ENCODE measurements at regions not wholly inside any gene's neighbourhood (a gene's known extent, or its start where the extent isn't known, plus 50 kb on each side); places are given as distances from the start of the nearest gene placed in this dataset.
A peak's percentile ranks its signal among the peaks of the same experiment; 100 is the strongest.

DNA sequence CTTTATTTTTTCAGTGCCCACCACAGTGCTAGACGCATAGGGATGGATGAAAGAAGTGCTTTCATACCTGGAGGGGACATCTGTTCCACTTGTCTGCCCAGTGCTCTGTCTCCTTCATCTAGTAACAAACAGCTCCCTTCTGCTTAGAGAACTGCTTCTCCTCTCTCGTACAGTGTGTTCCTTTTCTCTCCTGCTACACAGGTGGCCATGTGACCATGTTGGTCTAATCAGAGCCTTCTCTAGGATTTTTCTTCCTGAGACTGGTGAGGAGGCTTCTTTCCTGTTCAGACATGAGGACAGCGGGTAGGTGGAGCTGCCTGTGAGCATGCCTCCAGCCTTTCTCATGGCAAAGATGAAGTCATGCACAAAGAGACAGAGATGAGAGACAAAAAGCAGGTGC, 182.7 kb downstream of the TMEM132E start:
- H3K9me3 ChIP-seq (ENCODE audit: control insufficient read depth, low read length) = no peaks in the 10 kb centered on the region
- 88% methylated on average over 1 of the region's 3 CpGs; no CpG with 5 or more reads in 1 of the 2 experiments for WGBS, 2 experiments (ENCODE audit: insufficient coverage in 2 of 2)
- no peak overlapping the region for H3K27ac ChIP-seq (ENCODE audit: low read depth, low read length, severe bottlenecking)
- no peak overlapping the region for H3K4me3 ChIP-seq (ENCODE audit: extremely low read depth, insufficient read depth, low read length, poor library complexity, severe bottlenecking)
- H3K36me3 ChIP-seq (ENCODE audit: control insufficient read depth, insufficient read depth, low read length) = no peaks in the 10 kb centered on the region
- no peaks in the 10 kb centered on the region for H3K4me1 ChIP-seq (ENCODE audit: control insufficient read depth, insufficient read depth, low read length, poor library complexity, severe bottlenecking)

DNA sequence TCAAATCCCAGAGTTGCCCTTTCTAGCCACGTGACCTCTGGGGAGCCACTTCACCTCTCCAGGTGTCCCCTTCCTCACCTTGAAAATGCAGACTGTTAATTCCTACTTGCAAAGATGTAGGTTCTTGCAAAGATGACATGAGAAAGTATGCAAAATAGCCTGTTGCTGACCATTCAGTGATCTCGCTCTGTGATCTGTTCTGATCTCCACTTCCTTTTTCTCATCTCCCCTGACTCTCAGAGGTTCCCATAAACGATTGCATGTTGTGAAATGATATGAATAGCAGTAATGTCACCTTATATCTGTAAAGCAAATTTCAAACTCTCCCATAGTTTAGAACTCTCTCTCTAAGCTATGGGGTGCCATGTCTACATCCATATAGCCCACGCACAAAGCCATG, 182.3 kb downstream of the TMEM132E start:
- no peak overlapping the region for H3K4me3 ChIP-seq (ENCODE audit: extremely low read depth, insufficient read depth, low read length, poor library complexity, severe bottlenecking)
- H3K27ac ChIP-seq (ENCODE audit: low read depth, low read length, severe bottlenecking) = no peak overlapping the region
- no peaks in the 10 kb centered on the region for H3K36me3 ChIP-seq (ENCODE audit: control insufficient read depth, insufficient read depth, low read length)
- H3K9me3 ChIP-seq (ENCODE audit: control insufficient read depth, low read length) = no peaks in the 10 kb centered on the region
- H3K4me1 ChIP-seq (ENCODE audit: control insufficient read depth, insufficient read depth, low read length, poor library complexity, severe bottlenecking) = no peaks in the 10 kb centered on the region
- 80 to 89% methylated on average over 1 to 3 of the region's 4 CpGs for WGBS, 2 experiments (ENCODE audit: insufficient coverage in 2 of 2)

DNA sequence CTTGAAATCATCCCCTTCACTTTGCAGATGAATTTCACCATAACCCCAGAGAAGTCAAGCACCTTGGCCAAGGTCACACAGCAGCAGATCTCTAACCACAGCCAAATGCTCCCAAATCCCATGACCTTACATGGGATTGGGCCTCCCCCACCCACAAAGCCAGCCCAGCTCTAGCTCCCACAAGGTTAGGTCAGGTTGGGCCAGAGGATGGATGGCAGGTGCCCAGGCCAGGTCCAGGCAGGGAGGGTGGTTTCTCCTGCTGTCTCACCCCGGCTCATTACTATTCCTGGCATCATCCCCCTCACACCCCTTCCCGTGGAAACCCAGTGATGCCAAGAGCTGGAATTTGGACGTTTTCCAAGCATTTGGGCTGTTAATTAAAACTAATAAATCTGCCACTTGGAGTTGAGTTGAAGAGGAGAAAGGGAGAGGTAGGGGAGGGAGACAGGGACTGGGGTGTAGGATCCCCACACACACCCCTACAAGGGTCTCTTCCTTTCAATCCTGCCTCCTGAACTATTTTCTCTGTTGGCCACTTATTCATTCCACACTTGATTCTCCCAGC, 181.6 kb downstream of the TMEM132E start:
- no peaks in the 10 kb centered on the region for H3K9me3 ChIP-seq (ENCODE audit: control insufficient read depth, low read length)
- no peak overlapping the region for H3K4me3 ChIP-seq (ENCODE audit: extremely low read depth, insufficient read depth, low read length, poor library complexity, severe bottlenecking)
- 100% methylated on average over 1 of the region's 3 CpGs; no CpG with 5 or more reads in 1 of the 2 experiments for WGBS, 2 experiments (ENCODE audit: insufficient coverage in 2 of 2)
- H3K36me3 ChIP-seq (ENCODE audit: control insufficient read depth, insufficient read depth, low read length) = no peaks in the 10 kb centered on the region
- no peaks in the 10 kb centered on the region for H3K4me1 ChIP-seq (ENCODE audit: control insufficient read depth, insufficient read depth, low read length, poor library complexity, severe bottlenecking)
- no peak overlapping the region for H3K27ac ChIP-seq (ENCODE audit: low read depth, low read length, severe bottlenecking)

DNA sequence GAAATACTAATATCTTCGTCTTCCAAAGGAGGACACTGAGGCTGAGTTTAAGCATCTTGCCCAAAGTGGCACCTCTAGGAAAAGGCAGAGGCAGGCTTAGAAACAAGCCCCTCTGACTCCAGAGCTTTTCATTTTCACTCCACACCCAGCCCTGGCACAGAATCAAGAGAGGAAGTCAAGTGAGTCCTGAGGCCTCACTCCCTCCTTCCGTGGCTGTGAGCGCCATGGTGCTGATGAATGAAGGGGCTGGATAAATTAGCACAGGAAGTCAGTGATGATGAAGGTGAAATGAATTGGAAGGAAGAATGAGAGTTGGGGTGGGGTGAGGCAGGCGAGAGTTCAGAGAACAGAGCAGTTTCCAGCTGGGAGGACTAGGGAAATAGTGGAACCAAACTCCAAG, 179.3 kb downstream of the TMEM132E start:
- WGBS, 2 experiments (ENCODE audit: insufficient coverage in 2 of 2) = 75 to 98% methylated on average over 4 of the region's 4 CpGs
- Histone ChIP-seq H3K4me1 (ENCODE audit: control insufficient read depth, insufficient read depth, low read length, poor library complexity, severe bottlenecking) (no peaks in the 10 kb centered on the region), H3K27ac (ENCODE audit: low read depth, low read length, severe bottlenecking) (no peak overlapping the region), H3K4me3 (ENCODE audit: extremely low read depth, insufficient read depth, low read length, poor library complexity, severe bottlenecking) (no peak overlapping the region), H3K36me3 (ENCODE audit: control insufficient read depth, insufficient read depth, low read length) (no peaks in the 10 kb centered on the region), H3K9me3 (ENCODE audit: control insufficient read depth, low read length) (no peaks in the 10 kb centered on the region)

DNA sequence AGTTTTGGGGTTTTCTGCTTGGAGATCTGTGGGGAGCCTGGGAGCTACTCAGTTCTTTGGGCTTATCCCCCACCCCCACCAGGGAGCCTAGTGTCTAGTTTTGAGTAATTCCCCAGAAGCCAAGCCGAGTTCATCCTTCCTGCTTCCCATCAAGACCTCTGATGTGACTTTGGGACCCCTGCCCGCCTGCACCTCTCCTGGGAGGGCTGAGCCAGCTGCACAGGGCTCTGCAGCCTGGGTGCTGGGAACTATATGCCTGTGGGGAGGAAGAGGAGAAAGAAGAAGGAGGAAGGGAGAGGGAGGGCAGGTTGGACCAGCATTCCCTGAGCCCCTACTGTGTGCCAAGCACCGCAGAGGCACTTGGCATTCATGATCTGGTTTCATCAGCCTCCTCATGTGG, 178.9 kb downstream of the TMEM132E start:
- H3K4me1 ChIP-seq (ENCODE audit: control insufficient read depth, insufficient read depth, low read length, poor library complexity, severe bottlenecking) = no peaks in the 10 kb centered on the region
- no peak overlapping the region for H3K27ac ChIP-seq (ENCODE audit: low read depth, low read length, severe bottlenecking)
- 75 to 96% methylated on average over 3 of the region's 3 CpGs for WGBS, 2 experiments (ENCODE audit: insufficient coverage in 2 of 2)
- H3K36me3 ChIP-seq (ENCODE audit: control insufficient read depth, insufficient read depth, low read length) = no peaks in the 10 kb centered on the region
- H3K9me3 ChIP-seq (ENCODE audit: control insufficient read depth, low read length) = no peaks in the 10 kb centered on the region
- H3K4me3 ChIP-seq (ENCODE audit: extremely low read depth, insufficient read depth, low read length, poor library complexity, severe bottlenecking) = no peak overlapping the region

DNA sequence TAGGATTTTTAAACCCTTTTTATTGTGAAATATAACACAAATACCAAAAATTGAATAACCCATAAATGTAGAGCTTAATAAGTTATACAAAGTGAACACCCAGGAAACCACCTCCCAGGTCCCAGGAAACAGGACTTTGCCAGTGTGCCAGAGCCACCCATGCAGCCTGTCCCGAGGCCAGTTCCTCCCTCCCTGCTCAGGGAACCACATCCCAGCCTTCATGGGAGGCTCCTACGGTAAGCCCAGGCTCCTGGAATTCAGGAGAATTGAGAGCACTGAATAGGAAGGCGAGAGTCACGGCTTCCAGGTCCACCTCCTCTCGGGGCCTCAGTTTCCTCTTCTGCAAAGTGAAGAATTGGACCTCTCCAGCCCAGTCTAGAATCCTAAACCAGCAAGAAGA, 178.2 kb downstream of the TMEM132E start:
- Histone ChIP-seq H3K36me3 (ENCODE audit: control insufficient read depth, insufficient read depth, low read length) (no peaks in the 10 kb centered on the region), H3K4me3 (ENCODE audit: extremely low read depth, insufficient read depth, low read length, poor library complexity, severe bottlenecking) (no peak overlapping the region), H3K4me1 (ENCODE audit: control insufficient read depth, insufficient read depth, low read length, poor library complexity, severe bottlenecking) (no peaks in the 10 kb centered on the region), H3K27ac (ENCODE audit: low read depth, low read length, severe bottlenecking) (no peak overlapping the region), H3K9me3 (ENCODE audit: control insufficient read depth, low read length) (no peaks in the 10 kb centered on the region)
- WGBS, 2 experiments (ENCODE audit: insufficient coverage in 2 of 2) = 82 to 85% methylated on average over 2 to 4 of the region's 5 CpGs

DNA sequence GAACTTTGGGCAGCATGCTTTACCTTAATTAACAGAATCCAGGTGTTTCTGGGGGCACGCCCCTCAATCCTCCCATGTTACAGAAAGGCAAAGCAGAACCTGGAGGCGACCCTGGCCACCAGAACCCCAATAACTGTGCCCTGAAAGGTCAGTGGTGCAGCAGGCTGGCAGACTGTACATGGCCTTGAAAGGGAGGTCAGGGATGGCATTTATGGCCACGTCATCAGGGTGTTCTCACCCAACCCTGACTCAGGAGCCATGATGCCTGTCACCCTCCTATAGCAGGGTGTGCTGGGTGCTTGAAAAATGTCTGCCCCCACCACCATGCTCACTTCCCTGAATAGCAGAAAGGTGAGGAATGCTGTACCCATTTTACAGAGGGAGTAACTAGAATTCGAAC, 177.7 kb downstream of the TMEM132E start:
- no peaks in the 10 kb centered on the region for H3K4me1 ChIP-seq (ENCODE audit: control insufficient read depth, insufficient read depth, low read length, poor library complexity, severe bottlenecking)
- H3K36me3 ChIP-seq (ENCODE audit: control insufficient read depth, insufficient read depth, low read length) = no peaks in the 10 kb centered on the region

DNA sequence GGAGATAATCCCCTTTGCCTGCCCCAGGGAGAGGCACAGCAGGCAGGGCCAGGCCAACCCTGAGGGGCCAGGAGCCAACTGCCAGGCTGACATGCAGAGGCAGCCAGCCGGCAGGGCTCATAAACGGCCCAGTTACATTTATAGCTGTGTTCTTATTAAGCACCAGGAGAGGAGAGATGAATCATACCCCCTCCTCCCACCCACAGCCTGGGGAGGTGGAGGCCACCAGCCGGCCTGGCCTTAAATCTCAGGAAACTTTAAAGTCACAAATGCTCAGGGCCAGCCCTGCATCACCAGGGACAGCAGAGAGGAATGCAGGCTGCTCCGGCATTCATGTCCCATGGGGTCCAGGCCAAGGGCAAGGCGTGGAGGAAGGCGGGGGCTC, 177.2 kb downstream of the TMEM132E start:
- Histone ChIP-seq H3K4me3 (ENCODE audit: extremely low read depth, insufficient read depth, low read length, poor library complexity, severe bottlenecking) (no peak overlapping the region), H3K36me3 (ENCODE audit: control insufficient read depth, insufficient read depth, low read length) (no peaks in the 10 kb centered on the region), H3K27ac (ENCODE audit: low read depth, low read length, severe bottlenecking) (peak overlapping the region; percentile 41), H3K9me3 (ENCODE audit: control insufficient read depth, low read length) (no peaks in the 10 kb centered on the region), H3K4me1 (ENCODE audit: control insufficient read depth, insufficient read depth, low read length, poor library complexity, severe bottlenecking) (no peaks in the 10 kb centered on the region)
- 47 to 62% methylated on average over 3 to 5 of the region's 6 CpGs for WGBS, 2 experiments (ENCODE audit: insufficient coverage in 2 of 2)

More for the DNA sequence above, 177.7 kb downstream of the TMEM132E start:
- Histone ChIP-seq H3K4me3 (ENCODE audit: extremely low read depth, insufficient read depth, low read length, poor library complexity, severe bottlenecking) (no peak overlapping the region), H3K27ac (ENCODE audit: low read depth, low read length, severe bottlenecking) (no peak overlapping the region), H3K9me3 (ENCODE audit: control insufficient read depth, low read length) (no peaks in the 10 kb centered on the region)
- 87 to 88% methylated on average over 3 to 4 of the region's 4 CpGs for WGBS, 2 experiments (ENCODE audit: insufficient coverage in 2 of 2)

DNA sequence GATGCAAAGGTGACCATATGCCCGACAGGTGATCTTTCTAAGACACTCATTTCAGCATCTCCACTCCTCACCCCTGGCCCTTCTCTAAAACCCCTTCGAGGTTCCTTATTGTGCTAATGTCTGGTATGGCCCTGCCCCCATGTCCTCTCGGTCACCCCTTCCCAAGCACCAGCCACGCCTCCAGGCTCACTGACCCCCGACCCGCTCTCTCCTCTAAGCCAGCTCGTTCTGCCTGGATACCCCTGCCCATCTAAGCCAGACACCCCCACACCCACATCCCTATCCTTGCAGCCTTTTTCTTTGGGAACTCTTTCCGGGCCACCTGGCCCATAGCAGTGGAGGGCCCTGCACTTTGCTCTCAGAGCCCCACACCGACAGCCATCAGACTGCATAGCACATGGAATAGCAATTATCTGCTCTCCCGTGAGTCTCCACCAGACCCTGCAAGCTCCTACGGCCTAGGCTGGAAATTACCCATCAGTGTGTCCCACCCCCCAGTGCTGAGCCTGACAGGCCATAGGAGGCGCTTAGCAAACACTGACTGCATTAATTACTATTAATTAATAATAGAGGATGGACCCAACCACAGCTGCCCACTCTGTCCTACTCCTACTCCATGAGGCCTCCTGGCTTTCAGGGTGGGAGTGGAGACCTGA, 176.7 kb downstream of the TMEM132E start:
- H3K36me3 ChIP-seq (ENCODE audit: control insufficient read depth, insufficient read depth, low read length) = no peaks in the 10 kb centered on the region
- 59 to 73% methylated on average over 9 of the region's 12 CpGs for WGBS, 2 experiments (ENCODE audit: insufficient coverage in 2 of 2)
- H3K9me3 ChIP-seq (ENCODE audit: control insufficient read depth, low read length) = no peaks in the 10 kb centered on the region
- H3K27ac ChIP-seq (ENCODE audit: low read depth, low read length, severe bottlenecking) = peak overlapping the region; percentile 41
- no peaks in the 10 kb centered on the region for H3K4me1 ChIP-seq (ENCODE audit: control insufficient read depth, insufficient read depth, low read length, poor library complexity, severe bottlenecking)
- no peak overlapping the region for H3K4me3 ChIP-seq (ENCODE audit: extremely low read depth, insufficient read depth, low read length, poor library complexity, severe bottlenecking)

DNA sequence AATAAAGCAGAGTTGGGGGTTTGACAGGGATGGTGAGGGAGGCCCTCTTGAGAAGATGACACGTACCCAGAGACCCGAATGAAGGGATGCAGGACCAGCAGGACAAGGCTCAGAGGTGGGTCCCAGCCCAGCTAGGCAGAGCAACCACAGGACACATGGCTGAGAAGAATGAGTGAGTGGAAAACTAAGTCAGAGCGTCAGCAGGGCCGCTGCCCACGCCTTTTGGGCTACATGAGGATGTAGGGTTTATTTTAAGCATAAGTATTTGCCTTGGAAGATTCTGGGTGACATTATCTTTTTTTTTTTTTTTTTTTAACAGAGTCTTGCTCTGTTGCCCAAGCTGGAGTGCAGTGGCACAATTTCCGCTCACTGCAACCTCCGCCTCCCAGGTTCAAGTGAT, 176.0 kb downstream of the TMEM132E start:
- no peaks in the 10 kb centered on the region for H3K36me3 ChIP-seq (ENCODE audit: control insufficient read depth, insufficient read depth, low read length)
- WGBS, 2 experiments (ENCODE audit: insufficient coverage in 2 of 2) = 95 to 96% methylated on average over 4 of the region's 7 CpGs
- H3K27ac ChIP-seq (ENCODE audit: low read depth, low read length, severe bottlenecking) = no peak overlapping the region
- no peak overlapping the region for H3K4me3 ChIP-seq (ENCODE audit: extremely low read depth, insufficient read depth, low read length, poor library complexity, severe bottlenecking)
- no peaks in the 10 kb centered on the region for H3K9me3 ChIP-seq (ENCODE audit: control insufficient read depth, low read length)
- H3K4me1 ChIP-seq (ENCODE audit: control insufficient read depth, insufficient read depth, low read length, poor library complexity, severe bottlenecking) = no peaks in the 10 kb centered on the region

DNA sequence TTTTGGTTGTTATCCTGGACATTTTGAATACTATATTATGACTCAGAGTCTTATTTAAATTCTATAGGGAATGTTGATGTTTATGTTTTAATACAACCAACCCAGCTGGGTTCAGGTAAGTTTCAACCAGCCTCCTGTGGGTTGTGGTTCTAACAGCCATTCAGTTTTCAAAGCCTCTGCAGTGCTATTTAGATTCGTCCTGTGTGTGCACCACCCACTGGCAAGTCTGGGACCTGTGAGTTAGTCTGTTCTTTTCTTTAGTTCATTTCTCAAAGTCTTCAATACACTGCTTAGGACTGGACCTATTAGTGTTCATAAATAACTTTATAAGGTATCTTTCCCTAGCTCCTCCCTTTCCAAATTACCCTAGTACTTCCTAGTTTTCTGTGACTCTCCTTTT, 170.6 kb downstream of the TMEM132E start:
- no peaks in the 10 kb centered on the region for H3K9me3 ChIP-seq (ENCODE audit: control insufficient read depth, low read length)
- H3K4me1 ChIP-seq (ENCODE audit: control insufficient read depth, insufficient read depth, low read length, poor library complexity, severe bottlenecking) = no peaks in the 10 kb centered on the region
- WGBS, 2 experiments (ENCODE audit: insufficient coverage in 2 of 2) = 38 to 60% methylated on average over 1 of the region's 1 CpG
- H3K36me3 ChIP-seq (ENCODE audit: control insufficient read depth, insufficient read depth, low read length) = no peaks in the 10 kb centered on the region
- H3K27ac ChIP-seq (ENCODE audit: low read depth, low read length, severe bottlenecking) = no peak overlapping the region
- H3K4me3 ChIP-seq (ENCODE audit: extremely low read depth, insufficient read depth, low read length, poor library complexity, severe bottlenecking) = no peak overlapping the region
